ENCODE measurements at regions not wholly inside any gene's neighbourhood (a gene's known extent, or its start where the extent isn't known, plus 50 kb on each side); places are given as distances from the start of the nearest gene placed in this dataset.

- DNase-seq = no peak
Observed at GRCh38 chr7:47690902-47691558, 109.1 kb upstream of the TNS3 start.

DNA sequence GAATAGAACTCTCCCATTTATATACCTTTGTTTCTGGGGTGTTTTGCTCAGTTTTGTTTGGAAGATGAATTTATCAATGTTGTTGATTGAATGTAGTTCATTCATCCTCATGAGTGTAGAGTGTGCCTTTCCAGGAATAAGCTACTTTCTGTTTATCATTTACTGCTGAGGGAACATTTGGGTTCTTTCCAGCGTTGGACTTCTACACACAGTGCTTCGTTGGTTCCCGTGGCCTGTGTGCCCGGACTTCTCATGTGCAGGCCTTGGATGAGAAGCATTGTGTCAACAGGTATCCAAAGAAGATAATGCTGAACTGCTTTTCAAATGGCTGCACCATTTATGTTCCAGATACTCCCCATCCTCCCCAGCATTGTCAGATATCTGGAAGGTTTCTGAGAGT, 107.6 kb upstream of the TNS3 start:
- DNase-seq = no peak

- no peak for DNase-seq
Observed at GRCh38 chr7:47688311-47689100, 106.6 kb upstream of the TNS3 start.

DNA sequence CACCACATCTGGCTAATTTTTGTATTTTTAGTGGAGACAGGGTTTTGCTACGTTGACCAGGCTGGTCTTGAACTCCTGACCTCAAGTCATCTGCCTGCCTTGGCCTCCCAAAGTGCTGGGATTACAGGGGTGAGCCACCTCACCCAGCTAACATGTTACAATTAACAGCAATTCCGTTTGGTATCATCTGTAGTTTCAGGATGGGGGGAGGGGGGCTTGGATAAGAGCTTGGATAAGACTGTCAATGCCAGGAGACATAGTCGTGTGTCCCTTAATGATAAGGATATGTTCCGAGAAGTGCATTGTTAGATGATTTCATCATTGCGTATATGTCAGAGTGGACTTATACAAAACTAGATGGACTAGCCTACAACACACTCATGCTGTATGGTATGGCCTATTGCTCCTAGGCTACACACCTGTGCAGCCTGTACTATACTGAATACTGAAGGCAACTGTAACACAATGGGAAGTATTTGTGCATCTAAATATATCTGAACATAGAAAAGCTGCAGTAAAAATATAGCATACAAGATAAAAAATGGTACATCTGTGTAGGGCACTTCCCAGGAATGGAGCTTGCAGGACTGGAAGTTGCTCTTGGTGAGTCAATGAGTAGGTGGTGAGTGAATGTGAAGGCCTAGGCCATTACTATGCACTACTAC, 103.9 kb upstream of the TNS3 start:
- no peak for DNase-seq

DNA sequence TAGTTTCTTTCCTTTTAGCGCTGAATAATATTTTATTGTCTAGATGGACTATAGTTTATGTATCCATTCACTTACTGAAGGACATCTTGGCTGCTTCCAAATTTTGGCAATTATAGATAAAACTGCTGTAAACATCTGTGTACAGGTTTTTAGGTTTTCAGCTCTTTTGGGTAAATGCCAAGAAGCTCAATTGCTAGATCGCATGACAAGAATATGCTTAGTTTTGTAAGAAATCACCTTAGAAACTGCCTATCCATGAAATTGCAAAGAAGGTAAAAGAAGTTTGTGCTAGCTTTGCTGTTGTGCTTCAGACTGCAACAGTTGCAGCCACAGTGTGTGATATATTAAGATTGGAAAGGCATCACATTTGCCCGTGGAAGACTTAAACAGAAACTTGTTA, 103.2 kb upstream of the TNS3 start:
- DNase-seq = no peak

DNA sequence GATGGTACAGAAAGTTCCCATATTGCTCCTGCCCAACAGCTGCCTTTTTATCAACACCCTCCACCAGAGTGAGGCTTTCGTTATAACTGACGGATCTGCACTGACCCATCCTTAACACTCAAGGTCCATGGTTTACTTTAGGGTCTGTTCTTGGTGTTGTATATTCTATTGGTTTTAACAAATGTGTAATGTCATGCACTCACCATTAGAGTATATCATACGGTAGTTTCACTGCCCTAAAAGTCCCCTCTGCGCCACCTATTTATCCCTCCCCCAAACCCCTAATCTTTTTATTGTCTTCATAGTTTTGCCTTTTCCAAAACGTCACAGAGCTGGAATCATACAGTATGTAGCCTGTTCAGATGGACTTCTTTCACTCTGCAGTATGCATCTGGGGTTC, 102.8 kb upstream of the TNS3 start:
- DNase-seq = no peak

DNA sequence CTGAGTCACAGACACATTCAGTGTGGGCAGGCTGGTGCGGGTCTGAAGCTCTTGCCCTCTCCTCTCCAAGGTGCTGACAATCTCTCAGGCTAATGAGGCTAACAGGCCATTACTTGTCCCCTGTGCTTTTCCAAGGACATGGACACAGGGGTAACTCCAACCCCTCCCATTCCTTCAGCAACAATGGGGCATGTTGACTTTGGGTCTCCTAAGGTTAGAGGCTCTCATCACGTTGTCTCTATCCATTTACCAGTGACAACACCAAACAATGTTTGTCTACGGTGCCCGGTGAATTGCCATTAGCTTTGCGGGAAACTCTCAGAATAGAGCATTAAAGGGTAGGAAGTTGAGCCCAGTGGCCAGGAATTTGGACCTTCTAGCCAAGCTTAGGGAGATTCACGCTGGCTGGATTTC, 101.6 kb upstream of the TNS3 start:
- no peak for DNase-seq

GRCh38 chr7:47682874-47683273, 101.0 kb upstream of the TNS3 start:
- no peak for DNase-seq

DNA sequence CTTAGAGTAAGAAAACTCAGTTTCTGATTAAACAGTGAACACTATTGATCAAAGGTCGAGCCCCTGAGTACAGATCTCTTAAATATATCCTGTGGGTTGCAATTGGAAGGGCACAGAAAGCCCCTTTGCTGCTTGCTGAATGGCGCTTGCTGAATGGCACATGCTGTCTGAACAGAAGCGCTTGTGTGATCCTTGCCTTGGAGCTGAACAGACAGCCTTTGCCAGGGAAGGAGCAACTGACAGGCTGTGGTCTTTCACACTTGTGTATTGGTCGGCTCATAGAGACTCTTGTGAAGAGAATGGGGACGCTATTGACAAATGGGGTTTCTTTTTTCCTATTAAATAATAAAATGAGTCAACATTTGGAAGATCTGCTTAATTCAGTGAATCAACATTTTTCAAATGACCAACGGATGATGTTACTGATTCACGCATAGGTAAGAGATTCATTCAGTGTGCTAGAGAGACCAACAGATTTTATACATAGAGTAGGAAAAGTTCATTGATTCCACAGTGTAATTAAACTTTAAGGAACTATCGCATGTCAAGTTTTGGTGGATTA, 99.4 kb upstream of the TNS3 start:
- DNase-seq = no peak

DNA sequence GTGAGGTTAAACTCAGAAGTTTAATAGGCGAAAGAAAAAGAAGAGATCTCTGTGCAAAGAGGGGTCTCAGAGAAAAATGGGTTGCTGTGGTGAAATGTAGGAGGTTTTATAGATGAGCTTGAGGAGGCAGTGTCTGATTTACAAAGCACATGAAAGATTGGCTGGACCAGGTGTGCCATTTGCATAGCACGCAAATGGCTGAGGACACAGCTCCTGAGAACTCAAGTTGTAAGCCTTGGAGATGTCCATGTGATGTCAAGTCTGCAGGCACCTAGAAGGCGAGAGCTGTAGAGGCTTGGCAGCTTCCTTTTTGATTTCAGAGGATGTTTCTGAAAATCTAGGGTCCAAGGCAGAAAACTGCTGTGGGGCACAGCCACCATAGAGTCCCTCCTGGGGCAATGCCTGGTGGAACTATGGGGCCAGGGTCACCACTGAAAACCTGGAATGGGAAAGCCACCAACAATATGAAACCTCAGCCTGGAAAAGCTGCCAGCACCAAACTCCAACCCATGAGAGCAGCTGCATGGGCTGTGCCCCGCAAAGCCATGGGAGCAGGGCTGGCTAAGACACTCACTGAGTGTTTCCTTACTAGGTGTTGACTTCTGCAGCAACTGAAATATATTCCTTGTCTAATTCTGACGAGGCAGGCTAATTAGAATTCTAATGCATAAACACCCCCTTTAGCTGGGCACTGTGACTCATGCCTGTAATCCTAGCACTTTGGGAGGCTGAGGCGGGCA, 96.9 kb upstream of the TNS3 start:
- no peak for DNase-seq

GRCh38 chr7:47677664-47678063, 95.8 kb upstream of the TNS3 start:
- DNase-seq = no peak

DNA sequence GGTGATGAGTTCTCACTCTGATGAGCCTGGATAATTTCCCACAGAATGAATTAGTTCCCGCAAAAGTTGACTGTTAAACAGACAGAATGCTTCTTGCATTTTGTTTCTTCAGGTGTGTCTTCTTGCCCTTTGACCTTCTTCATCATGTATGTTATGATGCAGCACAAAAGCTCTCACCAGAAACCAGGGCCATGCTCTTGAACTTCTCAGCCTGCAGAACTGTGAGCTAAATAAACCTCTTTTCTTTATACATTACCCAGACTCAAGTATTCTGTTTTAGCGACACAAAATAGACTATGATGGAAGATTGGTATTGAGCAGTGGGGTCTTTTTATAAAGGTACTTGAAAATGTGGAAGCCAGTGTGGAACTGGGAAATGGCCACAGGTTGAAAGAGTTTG, 95.2 kb upstream of the TNS3 start:
- no peak for DNase-seq

DNA sequence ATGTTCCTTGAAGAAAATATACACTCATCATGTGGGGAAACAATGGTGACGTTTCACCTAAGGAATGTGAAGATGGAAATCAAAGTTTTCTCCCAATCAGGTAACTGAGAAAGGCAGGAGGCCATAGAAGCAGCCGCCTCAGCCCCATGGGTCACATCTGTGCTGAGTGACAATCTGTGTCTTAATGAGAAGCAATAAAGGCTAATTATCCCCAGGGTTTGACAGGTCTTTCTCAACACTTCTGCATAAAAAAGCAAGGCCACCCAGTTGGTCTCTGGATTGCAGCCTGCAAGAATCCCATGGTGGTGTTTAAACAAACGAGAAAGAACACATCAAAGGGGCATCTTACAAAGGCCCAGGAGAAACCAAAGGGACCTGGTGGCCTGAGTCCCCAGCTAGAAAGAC, 91.1 kb upstream of the TNS3 start:
- DNase-seq = no peak

- no peak for DNase-seq
Observed at GRCh38 chr7:47672271-47672791, 90.4 kb upstream of the TNS3 start.

GRCh38 chr7:47671358-47671757, 89.4 kb upstream of the TNS3 start:
- no peak for DNase-seq

DNA sequence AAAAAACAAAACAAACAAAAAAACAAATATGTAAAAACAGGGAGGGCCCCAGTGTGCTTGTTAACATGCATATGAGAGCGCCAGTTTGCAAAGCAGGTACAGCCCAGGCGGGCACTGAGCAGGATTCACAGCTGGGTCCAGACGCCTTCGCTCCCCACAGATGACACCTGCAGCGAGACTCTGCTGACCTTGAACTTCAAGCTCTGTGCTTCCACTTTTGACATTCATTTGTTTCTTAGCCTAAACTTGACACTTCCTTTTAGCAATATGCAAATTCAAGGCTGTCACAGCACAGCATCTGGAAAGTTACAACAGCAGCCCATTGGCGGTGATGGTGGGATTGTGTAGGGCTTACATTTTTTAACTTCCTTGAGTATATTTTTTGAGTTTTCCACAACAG, 88.8 kb upstream of the TNS3 start:
- no peak for DNase-seq

GRCh38 chr7:47669901-47670384, 88.0 kb upstream of the TNS3 start:
- no peak for DNase-seq

- no peak for DNase-seq
Observed at GRCh38 chr7:47669178-47669891, 87.4 kb upstream of the TNS3 start.

GRCh38 chr7:47666164-47666862, 84.4 kb upstream of the TNS3 start:
- DNase-seq = no peak

DNA sequence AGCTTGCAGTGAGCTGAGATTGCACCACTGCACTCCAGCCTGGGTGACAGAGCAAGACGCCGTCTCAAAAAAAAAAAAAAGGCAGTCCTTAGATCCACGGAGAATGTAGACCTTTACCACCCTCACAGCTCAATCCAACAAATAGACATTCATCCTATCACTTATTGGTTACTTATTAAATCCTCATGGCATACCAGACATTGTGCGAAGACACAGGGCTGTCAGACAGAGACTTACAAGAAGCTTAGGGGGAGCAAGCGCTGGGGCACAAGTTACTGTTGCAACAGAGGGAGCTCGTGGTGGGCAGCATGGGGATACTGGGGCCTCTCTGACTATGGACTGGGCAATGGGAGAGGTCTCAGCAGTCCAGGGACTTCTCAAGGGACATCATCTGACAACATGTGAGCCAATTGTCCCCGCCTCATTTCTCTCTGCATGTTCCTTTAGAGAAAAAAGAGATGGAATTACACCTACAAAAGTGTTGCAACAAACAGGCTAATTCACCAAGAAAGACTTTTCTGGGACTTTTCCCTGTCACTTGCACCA, 82.8 kb upstream of the TNS3 start:
- no peak for DNase-seq

DNA sequence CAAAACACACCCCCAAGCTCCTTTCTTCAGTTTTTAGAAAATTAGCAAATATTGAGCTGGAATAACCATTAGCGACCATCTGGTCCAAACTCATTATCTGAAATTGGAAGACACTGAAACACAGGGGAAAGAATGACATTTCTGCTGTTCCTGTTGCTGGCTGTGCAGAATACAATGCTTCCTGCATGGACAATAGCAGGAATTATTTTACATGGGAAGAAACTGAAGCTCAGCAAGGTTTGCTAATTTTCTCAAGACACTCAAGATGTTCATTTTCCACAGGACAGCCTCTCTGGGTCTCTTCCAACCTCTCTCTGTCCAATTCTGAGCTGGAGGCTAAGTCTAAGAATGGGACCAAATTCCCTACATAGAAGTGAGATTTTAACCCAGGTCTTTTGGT, 81.9 kb upstream of the TNS3 start:
- DNase-seq = no peak

All from activated T-cell treated with anti-CD3 and anti-CD28 coated beads, Interleukin-2, amount 50 U/mL, for 48 hours (primary cell).